ENCODE measurements at regions not wholly inside any gene's neighbourhood (a gene's known extent, or its start where the extent isn't known, plus 50 kb on each side); places are given as distances from the start of the nearest gene placed in this dataset.

DNA sequence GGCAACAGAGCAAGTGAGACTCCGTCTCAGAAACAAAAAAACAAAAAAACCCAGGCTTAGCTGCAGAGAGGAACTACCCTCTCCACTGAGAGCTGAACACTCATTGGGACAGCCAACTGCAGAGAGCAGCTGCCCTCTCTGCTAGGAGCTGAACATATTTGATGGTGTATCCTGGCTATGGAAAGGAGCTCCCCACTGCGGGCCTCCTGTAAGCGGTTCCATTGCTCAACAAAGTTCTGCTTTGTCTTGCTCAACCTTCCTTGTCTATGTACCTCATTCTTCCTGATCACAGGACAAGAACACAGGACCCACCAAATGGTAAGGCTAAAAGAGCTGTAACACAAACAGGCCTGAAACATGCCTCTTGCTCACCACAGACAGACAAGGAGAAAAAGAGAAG is 246.3 kb upstream of the LRRTM4 start:
- no peak for TF ChIP-seq NR2F2 (IDR thresholded peaks at IDR 0.05)
- no peak for TF ChIP-seq HNF4G (IDR thresholded peaks at IDR 0.05)
- TF ChIP-seq, protein P1, sequence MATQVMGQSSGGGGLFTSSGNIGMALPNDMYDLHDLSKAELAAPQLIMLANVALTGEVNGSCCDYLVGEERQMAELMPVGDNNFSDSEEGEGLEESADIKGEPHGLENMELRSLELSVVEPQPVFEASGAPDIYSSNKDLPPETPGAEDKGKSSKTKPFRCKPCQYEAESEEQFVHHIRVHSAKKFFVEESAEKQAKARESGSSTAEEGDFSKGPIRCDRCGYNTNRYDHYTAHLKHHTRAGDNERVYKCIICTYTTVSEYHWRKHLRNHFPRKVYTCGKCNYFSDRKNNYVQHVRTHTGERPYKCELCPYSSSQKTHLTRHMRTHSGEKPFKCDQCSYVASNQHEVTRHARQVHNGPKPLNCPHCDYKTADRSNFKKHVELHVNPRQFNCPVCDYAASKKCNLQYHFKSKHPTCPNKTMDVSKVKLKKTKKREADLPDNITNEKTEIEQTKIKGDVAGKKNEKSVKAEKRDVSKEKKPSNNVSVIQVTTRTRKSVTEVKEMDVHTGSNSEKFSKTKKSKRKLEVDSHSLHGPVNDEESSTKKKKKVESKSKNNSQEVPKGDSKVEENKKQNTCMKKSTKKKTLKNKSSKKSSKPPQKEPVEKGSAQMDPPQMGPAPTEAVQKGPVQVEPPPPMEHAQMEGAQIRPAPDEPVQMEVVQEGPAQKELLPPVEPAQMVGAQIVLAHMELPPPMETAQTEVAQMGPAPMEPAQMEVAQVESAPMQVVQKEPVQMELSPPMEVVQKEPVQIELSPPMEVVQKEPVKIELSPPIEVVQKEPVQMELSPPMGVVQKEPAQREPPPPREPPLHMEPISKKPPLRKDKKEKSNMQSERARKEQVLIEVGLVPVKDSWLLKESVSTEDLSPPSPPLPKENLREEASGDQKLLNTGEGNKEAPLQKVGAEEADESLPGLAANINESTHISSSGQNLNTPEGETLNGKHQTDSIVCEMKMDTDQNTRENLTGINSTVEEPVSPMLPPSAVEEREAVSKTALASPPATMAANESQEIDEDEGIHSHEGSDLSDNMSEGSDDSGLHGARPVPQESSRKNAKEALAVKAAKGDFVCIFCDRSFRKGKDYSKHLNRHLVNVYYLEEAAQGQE (IDR thresholded peaks at IDR 0.05): no peak
- TF ChIP-seq TAF1 (conservative IDR thresholded peaks at IDR 0.05): no peak
- no peak for TF ChIP-seq FOXA2 (IDR thresholded peaks at IDR 0.05)
- no peak for TF ChIP-seq EGR1 (IDR thresholded peaks at IDR 0.05; ENCODE audit: low read depth in 2 of 2)
- no peak for TF ChIP-seq HNF4A (conservative IDR thresholded peaks at IDR 0.05)
- no peak for TF ChIP-seq SP1 (IDR thresholded peaks at IDR 0.05)
- TF ChIP-seq GABPA (IDR thresholded peaks at IDR 0.05 in 1 of 2, conservative IDR thresholded peaks at IDR 0.05 in 1 of 2): no peak
- no peak for TF ChIP-seq RAD21 (IDR thresholded peaks at IDR 0.05)
- TF ChIP-seq RXRA (IDR thresholded peaks at IDR 0.05): no peak
- TF ChIP-seq, protein P2, sequence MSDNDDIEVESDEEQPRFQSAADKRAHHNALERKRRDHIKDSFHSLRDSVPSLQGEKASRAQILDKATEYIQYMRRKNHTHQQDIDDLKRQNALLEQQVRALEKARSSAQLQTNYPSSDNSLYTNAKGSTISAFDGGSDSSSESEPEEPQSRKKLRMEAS (IDR thresholded peaks at IDR 0.05): no peak
- TF ChIP-seq JUND (IDR thresholded peaks at IDR 0.05): no peak
- TF ChIP-seq, protein P3, sequence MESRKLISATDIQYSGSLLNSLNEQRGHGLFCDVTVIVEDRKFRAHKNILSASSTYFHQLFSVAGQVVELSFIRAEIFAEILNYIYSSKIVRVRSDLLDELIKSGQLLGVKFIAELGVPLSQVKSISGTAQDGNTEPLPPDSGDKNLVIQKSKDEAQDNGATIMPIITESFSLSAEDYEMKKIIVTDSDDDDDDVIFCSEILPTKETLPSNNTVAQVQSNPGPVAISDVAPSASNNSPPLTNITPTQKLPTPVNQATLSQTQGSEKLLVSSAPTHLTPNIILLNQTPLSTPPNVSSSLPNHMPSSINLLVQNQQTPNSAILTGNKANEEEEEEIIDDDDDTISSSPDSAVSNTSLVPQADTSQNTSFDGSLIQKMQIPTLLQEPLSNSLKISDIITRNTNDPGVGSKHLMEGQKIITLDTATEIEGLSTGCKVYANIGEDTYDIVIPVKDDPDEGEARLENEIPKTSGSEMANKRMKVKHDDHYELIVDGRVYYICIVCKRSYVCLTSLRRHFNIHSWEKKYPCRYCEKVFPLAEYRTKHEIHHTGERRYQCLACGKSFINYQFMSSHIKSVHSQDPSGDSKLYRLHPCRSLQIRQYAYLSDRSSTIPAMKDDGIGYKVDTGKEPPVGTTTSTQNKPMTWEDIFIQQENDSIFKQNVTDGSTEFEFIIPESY (IDR thresholded peaks at IDR 0.05): no peak
- 91% methylated on average over 3 of the region's 3 CpGs for WGBS

DNA sequence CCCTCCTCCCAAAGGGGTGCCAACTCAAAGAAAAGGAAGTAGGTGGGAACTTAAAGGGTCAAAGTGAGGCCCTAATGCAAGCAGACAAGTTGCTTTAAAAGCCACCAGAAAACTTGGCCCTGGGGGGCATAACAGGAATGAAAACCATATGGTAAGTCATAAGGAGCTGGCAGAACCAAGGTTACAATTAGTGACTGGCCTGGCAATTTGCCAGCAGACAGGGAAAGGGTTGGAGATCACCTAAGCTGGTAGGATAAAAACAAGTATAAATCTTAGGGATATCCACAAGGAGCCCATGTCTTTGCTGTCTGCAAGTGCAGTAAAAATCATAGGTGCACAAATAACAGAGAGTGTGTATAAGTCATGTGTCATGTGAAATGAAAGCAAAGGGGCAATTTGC is 256.7 kb upstream of the LRRTM4 start:
- Histone ChIP-seq H3K27me3 (ENCODE audit: control insufficient read depth in 4 of 4, insufficient read depth in 4 of 4, low read length in 3 of 4) (no peaks in the 10 kb centered on the region), H3K9ac (ENCODE audit: low read depth in 1 of 2, low read length in 2 of 2) (no peak overlapping the region), H3K4me1 (ENCODE audit: control insufficient read depth in 4 of 4, insufficient read depth in 4 of 4, low read length in 3 of 4) (no peaks in the 10 kb centered on the region), H3K9me3 (ENCODE audit: control insufficient read depth in 4 of 4, low read length in 3 of 4) (no peaks in the 10 kb centered on the region), H3K4me3 (ENCODE audit: low read depth in 1 of 3, low read length in 3 of 3) (no peak overlapping the region), H3K36me3 (ENCODE audit: control insufficient read depth in 4 of 4, insufficient read depth in 3 of 4, low read depth in 1 of 4, low read length in 3 of 4) (no peaks in the 10 kb centered on the region), H3K27ac (ENCODE audit: low read depth in 1 of 2, low read length in 2 of 2) (no peak overlapping the region)
- no peak for TF ChIP-seq JUND (IDR thresholded peaks at IDR 0.05)
- no peak for TF ChIP-seq EGR1 (IDR thresholded peaks at IDR 0.05; ENCODE audit: low read depth in 2 of 2)
- TF ChIP-seq, protein P4, sequence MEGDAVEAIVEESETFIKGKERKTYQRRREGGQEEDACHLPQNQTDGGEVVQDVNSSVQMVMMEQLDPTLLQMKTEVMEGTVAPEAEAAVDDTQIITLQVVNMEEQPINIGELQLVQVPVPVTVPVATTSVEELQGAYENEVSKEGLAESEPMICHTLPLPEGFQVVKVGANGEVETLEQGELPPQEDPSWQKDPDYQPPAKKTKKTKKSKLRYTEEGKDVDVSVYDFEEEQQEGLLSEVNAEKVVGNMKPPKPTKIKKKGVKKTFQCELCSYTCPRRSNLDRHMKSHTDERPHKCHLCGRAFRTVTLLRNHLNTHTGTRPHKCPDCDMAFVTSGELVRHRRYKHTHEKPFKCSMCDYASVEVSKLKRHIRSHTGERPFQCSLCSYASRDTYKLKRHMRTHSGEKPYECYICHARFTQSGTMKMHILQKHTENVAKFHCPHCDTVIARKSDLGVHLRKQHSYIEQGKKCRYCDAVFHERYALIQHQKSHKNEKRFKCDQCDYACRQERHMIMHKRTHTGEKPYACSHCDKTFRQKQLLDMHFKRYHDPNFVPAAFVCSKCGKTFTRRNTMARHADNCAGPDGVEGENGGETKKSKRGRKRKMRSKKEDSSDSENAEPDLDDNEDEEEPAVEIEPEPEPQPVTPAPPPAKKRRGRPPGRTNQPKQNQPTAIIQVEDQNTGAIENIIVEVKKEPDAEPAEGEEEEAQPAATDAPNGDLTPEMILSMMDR (IDR thresholded peaks at IDR 0.05; ENCODE audit: low read depth, low read length, missing input control): no peak
- no peak for TF ChIP-seq YY1 (IDR thresholded peaks at IDR 0.05)
- TF ChIP-seq, protein P1 (IDR thresholded peaks at IDR 0.05): no peak
- no peak for TF ChIP-seq TAF1 (conservative IDR thresholded peaks at IDR 0.05)
- TF ChIP-seq RXRA (IDR thresholded peaks at IDR 0.05): no peak
- TF ChIP-seq HNF4G (IDR thresholded peaks at IDR 0.05): no peak
- TF ChIP-seq, protein P3 (IDR thresholded peaks at IDR 0.05): no peak
- TF ChIP-seq SP1 (IDR thresholded peaks at IDR 0.05): no peak
- TF ChIP-seq FOXA2 (IDR thresholded peaks at IDR 0.05): no peak
- TF ChIP-seq, protein P5, sequence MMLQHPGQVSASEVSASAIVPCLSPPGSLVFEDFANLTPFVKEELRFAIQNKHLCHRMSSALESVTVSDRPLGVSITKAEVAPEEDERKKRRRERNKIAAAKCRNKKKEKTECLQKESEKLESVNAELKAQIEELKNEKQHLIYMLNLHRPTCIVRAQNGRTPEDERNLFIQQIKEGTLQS (IDR thresholded peaks at IDR 0.05): no peak
- no peak for TF ChIP-seq NR2F2 (IDR thresholded peaks at IDR 0.05)
- TF ChIP-seq GABPA (IDR thresholded peaks at IDR 0.05 in 1 of 2, conservative IDR thresholded peaks at IDR 0.05 in 1 of 2): no peak
- TF ChIP-seq RAD21 (IDR thresholded peaks at IDR 0.05): no peak
- no peak for TF ChIP-seq HNF4A (conservative IDR thresholded peaks at IDR 0.05)
- DNase-seq (ENCODE audit: low spot score): no peak

More for the DNA sequence above, 246.3 kb upstream of the LRRTM4 start:
- H3K9me3 ChIP-seq (ENCODE audit: control insufficient read depth in 4 of 4, low read length in 3 of 4): no peaks in the 10 kb centered on the region
- H3K4me3 ChIP-seq (ENCODE audit: low read depth in 1 of 3, low read length in 3 of 3): no peak overlapping the region
- H3K4me1 ChIP-seq (ENCODE audit: control insufficient read depth in 4 of 4, insufficient read depth in 4 of 4, low read length in 3 of 4): no peaks in the 10 kb centered on the region
- H3K36me3 ChIP-seq (ENCODE audit: control insufficient read depth in 4 of 4, insufficient read depth in 3 of 4, low read depth in 1 of 4, low read length in 3 of 4): no peaks in the 10 kb centered on the region
- H3K27ac ChIP-seq (ENCODE audit: low read depth in 1 of 2, low read length in 2 of 2): no peak overlapping the region
- H3K9ac ChIP-seq (ENCODE audit: low read depth in 1 of 2, low read length in 2 of 2): no peak overlapping the region
- H3K27me3 ChIP-seq (ENCODE audit: control insufficient read depth in 4 of 4, insufficient read depth in 4 of 4, low read length in 3 of 4): no peaks in the 10 kb centered on the region
- DNase-seq (ENCODE audit: low spot score): no peak
